SHP77 treated with DMSO at 0.1 percent for 48 hours (cell line): ENCODE measurements at regions not wholly inside any gene's neighbourhood (a gene's known extent, or its start where the extent isn't known, plus 50 kb on each side); places are given as distances from the start of the nearest gene placed in this dataset.
A peak's percentile ranks its signal among the peaks of the same experiment; 100 is the strongest.
"Not testable (repeated sequence)": the region's sequence is repeated elsewhere in the genome, so short reads cannot be mapped to it uniquely, and the experiment has no call there.

Experiments
- DNase-seq: peaks from one replicate; lab custom pipeline; 2025; lab: John Stamatoyannopoulos, UW

- DNase-seq: no peak
Observed at GRCh38 chr5:126143622-126144021, 279.6 kb upstream of the GRAMD2B start.

GRCh38 chr5:126150319-126150718 lies 272.9 kb upstream of the GRAMD2B start:
- DNase-seq: not testable (repeated sequence)

- DNase-seq: not testable (repeated sequence)
Observed at GRCh38 chr5:126155298-126155697, 267.9 kb upstream of the GRAMD2B start.

- DNase-seq: no peak
Observed at GRCh38 chr5:126166368-126166767, 256.8 kb upstream of the GRAMD2B start.

GRCh38 chr5:126168785-126169184 lies 254.4 kb upstream of the GRAMD2B start:
- DNase-seq: no peak

- no peak for DNase-seq
Observed at GRCh38 chr5:126171916-126172315, 251.3 kb upstream of the GRAMD2B start.

- no peak for DNase-seq
Observed at GRCh38 chr5:126172812-126173211, 250.4 kb upstream of the GRAMD2B start.

GRCh38 chr5:126178521-126178920 lies 244.7 kb upstream of the GRAMD2B start:
- DNase-seq: no peak

GRCh38 chr5:126182971-126183695 lies 240.1 kb upstream of the GRAMD2B start:
- DNase-seq: no peak

- DNase-seq: no peak
Observed at GRCh38 chr5:126184474-126184873, 238.7 kb upstream of the GRAMD2B start.

- DNase-seq: no peak
Observed at GRCh38 chr5:126186210-126186609, 237.0 kb upstream of the GRAMD2B start.

- DNase-seq: no peak
Observed at GRCh38 chr5:126188804-126189203, 234.4 kb upstream of the GRAMD2B start.

GRCh38 chr5:126189231-126189630 lies 234.0 kb upstream of the GRAMD2B start:
- no peak for DNase-seq

GRCh38 chr5:126189862-126190261 lies 233.3 kb upstream of the GRAMD2B start:
- DNase-seq: no peak

- no peak for DNase-seq
Observed at GRCh38 chr5:126192226-126192625, 231.0 kb upstream of the GRAMD2B start.

GRCh38 chr5:126195410-126196100 lies 227.7 kb upstream of the GRAMD2B start:
- DNase-seq: no peak

GRCh38 chr5:126198531-126198930 lies 224.7 kb upstream of the GRAMD2B start:
- peak; percentile 73 for DNase-seq

- no peak for DNase-seq
Observed at GRCh38 chr5:126199467-126199866, 223.7 kb upstream of the GRAMD2B start.

GRCh38 chr5:126208691-126209090 lies 214.5 kb upstream of the GRAMD2B start:
- no peak for DNase-seq

GRCh38 chr5:126210955-126211354 lies 212.3 kb upstream of the GRAMD2B start:
- no peak for DNase-seq

- DNase-seq: no peak
Observed at GRCh38 chr5:126219616-126220015, 203.6 kb upstream of the GRAMD2B start.

GRCh38 chr5:126220725-126221124 lies 202.5 kb upstream of the GRAMD2B start:
- DNase-seq: no peak

GRCh38 chr5:126228934-126229333 lies 194.3 kb upstream of the GRAMD2B start:
- no peak for DNase-seq

- no peak for DNase-seq
Observed at GRCh38 chr5:126233256-126233655, 190.0 kb upstream of the GRAMD2B start.
